NOMO-1 treated with dmso at 0.1 percent for 144 hours (cell line): ENCODE measurements at regions not wholly inside any gene's neighbourhood (a gene's known extent, or its start where the extent isn't known, plus 50 kb on each side); places are given as distances from the start of the nearest gene placed in this dataset.
A peak's percentile ranks its signal among the peaks of the same experiment; 100 is the strongest.

Experiments
- DNase-seq: peaks from one replicate; lab custom pipeline; 2025; ENCODE audit not compliant: unreplicated experiment; lab: John Stamatoyannopoulos, UW

GRCh38 chr12:105740970-105741725, 397.6 kb downstream of the NUAK1 start:
- no peak for DNase-seq

DNA sequence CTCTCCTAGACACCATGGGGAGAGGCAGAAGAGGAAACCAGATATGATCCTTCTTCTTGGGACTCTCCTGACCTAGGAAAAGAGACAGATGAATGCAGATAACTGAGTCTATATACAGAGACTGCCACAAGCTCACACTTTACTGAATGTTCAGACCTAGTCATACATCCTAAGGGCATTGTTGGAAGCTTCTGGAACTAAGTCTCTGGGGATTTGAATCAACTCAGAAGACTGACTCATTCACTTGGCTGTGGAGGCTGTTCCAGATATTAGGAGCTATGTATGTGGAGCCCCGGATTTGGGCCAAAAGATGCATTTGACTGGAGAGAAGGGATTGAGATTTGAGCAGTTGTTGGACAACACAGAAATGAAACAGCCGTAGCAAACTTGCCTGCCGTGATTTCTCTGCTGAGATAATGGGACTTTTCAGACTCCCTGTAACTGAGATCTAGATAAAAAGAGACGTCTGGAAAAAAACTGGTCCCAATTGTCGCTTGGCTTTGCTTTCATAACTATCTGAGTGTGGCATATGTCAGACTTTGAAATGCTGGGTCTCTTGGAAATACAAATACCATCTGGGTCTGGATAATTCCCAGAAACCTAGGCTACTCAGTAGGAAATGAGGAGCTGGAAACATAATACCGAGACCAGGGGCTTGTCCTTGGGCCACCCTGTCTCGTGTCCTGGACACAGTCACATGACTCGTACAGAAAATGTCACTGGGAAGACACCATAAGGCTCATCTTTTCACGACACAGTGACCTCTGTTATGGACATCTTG, 396.8 kb downstream of the NUAK1 start:
- no peak for DNase-seq

DNA sequence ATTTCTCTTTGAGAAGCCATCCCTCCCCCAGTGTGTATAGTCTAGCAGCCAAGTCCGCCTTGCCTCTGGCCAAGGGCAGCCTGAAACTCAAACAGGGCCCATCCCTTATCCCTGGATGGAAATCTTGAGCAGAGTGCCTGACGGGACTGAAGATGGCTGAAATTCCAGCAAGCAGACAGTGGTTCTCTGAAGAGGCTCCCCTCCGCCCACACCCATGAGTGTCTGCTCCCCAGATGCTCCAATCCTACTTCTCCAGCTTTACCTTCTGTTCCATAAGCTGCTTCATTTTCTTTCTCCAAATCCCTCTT, 396.2 kb downstream of the NUAK1 start:
- DNase-seq, result no peak

DNA sequence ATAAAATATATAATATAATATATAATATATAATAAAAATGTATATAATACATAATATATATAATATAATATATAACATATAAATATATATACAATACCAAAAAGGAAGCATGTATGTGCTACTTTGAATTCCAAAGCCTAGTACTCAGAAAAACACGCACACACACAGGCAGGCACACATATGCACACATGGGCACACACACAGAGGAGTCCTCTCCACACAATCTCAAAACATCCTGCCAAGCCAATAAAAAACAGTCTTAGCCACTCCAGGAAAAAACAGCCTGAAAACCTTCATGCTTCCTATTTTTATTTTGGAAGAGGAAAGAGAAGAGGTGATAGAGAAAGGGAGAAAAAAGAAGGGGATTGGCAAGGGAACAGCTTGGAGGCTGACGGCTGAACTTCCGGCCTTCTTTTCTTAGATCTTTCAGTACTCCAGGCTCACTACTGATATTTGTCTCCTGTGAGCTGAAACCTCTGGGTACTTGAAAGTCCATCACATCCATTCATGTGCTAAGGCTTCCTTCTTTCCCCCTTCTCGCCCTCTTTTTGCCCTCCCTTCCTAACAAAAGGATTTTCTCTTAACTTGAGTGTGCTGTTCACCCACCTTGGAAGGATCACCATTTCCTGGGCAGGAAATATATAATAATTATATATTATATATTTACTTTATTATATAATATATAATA, 394.2 kb downstream of the NUAK1 start:
- DNase-seq, result no peak

DNA sequence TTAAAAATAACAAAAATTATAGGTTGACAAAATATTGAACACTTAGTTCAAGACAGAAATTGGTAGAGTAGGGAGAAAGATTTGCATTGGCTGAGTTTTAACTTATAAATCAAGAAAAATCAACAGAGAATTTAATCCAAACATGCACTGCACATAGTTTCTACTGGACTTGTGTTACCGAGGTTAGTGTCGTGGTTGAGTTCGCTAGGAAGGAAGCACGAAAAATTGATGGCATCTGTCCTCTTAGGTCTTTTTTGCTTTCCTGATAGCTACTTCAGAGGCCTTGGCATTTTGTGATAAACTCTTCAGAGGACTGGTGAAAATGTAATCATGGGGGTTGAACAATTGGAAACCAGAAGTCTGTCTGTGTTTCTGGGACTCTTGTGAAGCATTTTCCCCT, 392.9 kb downstream of the NUAK1 start:
- no peak for DNase-seq

GRCh38 chr12:105748806-105749600, 389.8 kb downstream of the NUAK1 start:
- no peak for DNase-seq

DNA sequence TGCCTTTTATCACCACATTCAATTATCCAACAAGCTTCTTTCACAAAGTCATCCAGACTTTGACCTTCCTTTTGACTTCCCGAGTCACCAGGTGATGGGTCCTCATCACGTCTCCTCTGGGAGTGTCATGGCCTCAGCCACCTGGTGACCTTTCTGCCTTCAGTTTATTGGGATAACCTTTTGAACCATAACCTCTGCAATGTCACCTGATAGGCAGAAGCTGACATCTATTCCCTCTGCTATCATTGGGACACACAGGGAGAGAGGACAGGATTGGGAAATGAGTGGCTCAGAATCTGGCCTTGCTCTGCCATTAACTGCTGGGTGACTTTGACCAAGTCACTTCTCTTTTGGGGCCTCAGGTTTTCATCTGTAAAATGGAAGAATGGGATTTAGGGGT, 388.7 kb downstream of the NUAK1 start:
- DNase-seq, result no peak

DNA sequence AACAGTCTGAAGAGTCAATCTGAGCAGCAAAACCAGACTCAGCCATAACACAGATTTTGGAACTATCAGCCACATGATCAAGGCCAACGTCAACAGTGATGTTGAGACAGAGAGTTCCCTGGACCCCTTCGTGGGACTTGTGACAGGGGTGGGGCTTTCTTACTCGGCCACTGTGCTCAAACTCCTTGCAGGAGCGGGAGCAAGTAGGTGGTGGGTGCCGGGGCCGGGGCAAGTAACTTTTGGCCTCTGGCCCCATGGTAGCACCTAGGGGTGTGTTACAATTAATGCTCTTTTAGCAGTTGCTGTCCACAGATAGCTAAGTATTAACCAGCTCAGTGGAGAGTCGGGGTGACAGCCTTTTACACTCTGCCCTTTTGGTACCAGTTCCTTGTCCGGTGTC, 384.4 kb downstream of the NUAK1 start:
- no peak for DNase-seq

DNA sequence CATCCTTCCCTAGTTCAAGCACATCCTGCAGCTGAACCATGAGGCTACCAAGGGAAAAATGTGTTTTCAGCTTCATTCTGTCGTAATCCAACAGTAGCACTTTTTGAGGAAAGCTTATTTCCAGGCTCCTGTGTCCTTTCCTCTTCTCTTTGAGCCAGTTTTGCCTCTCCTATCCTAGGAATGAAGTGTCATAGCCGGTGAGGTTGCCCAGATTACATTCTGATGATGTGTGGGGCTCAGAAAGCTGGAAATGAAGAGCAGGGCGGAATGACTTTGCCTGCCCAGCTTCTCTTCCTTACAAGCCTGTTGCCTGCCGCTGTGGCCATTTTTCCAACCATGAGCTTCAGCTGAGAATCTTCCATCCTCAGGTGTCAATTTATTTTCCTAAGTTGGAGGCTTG, 381.8 kb downstream of the NUAK1 start:
- no peak for DNase-seq

GRCh38 chr12:105759149-105759548, 379.6 kb downstream of the NUAK1 start:
- DNase-seq, result no peak

DNA sequence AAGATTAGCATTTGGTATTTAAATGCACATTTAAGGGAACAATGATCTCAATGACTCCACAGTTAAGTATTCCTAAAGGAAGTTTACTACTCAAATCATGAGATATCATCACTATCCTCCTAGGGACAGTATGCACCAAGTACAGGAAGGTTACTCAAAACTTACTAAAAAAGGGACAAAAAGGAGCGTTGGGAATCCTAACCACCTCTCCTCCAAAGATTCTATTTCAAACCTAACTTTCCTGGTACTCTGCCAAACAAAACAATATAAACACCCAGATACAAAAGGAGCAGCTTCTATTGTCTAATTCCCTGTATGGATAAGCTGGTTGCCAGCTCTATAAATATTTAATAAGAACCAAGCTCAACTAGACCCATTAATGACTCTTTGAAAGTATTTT, 377.7 kb downstream of the NUAK1 start:
- no peak for DNase-seq

DNA sequence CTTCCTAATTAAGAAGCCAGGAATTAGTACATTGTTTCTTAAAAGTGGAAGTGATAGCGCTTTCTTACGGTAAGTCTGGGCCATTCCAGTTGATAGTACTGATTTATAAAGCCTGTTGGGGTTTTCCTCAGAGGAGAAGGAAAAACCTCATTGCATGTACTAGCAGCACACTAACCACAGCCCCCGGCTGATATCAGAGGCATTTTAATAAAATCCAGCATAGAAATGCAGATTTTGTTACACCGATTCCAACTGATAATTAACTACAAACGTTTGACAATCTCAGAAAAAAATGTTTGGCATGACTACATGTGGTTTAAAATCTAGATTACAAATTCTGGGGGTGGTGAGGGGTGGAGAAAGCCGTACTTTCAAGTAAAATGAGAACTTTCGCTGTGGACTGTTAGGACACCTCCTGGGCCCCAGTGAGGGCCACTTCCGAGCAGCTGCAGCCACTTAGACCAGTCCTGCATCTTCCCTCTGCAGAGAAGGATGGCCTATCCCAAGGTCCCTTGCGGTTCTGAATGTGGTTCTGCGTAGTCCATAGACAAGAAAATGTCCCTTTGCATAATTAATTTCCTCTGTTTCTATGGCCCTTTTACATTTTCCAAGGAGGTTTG, 374.4 kb downstream of the NUAK1 start:
- DNase-seq, result no peak

- peak; percentile 52 for DNase-seq
These were observed 373.4 kb downstream of the NUAK1 start for GRCh38 chr12:105765053-105766014.

GRCh38 chr12:105766029-105766428, 372.7 kb downstream of the NUAK1 start:
- DNase-seq, result no peak

DNA sequence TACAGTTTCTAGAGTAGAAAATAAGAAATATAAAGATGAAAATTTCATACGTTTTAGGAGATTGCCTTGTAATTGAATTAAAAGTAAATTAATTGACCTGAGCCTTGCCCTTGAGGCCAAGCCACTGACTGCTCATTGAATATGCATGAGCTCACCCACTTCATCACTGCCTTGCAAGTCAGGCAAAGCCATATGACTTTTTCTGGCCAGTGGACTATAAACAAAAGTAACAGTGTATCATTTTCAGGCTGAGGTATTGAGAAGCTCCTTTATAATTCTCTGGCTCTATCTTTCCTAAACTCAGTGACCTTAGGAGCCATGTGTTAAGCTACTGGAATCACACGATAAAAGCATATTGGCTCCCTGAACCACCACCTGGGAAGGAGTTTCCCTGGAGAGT, 369.3 kb downstream of the NUAK1 start:
- no peak for DNase-seq

- no peak for DNase-seq
These were observed 365.3 kb downstream of the NUAK1 start for GRCh38 chr12:105773471-105773870.

DNA sequence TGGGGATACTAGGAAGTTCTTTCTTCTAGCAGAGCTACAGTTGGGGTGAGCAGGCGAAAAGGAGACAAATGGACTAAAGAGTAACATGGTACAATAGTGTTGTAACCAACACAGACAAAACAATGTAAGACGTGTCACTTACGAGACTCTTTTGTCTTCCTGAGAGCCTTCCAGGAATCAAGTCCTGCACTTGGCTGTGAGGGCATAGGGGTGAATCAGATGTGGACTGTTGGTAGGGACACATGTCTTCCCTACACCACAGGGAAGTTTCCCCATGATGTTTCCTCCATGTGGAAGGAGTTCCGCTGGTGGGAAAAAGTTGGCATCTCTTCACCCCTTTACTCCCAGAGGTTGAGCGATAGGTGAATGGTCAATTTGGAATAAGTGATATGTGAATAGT, 364.7 kb downstream of the NUAK1 start:
- DNase-seq, result no peak

GRCh38 chr12:105775343-105775742, 363.4 kb downstream of the NUAK1 start:
- DNase-seq, result no peak

GRCh38 chr12:105783983-105784947, 354.5 kb downstream of the NUAK1 start:
- DNase-seq, result peak; percentile 33
